ENCODE measurements at regions not wholly inside any gene's neighbourhood (a gene's known extent, or its start where the extent isn't known, plus 50 kb on each side); places are given as distances from the start of the nearest gene placed in this dataset.
A peak's percentile ranks its signal among the peaks of the same experiment; 100 is the strongest.

GRCh38 chr3:160132226-160132625 lies 93.0 kb upstream of the C3orf80 start:
- DNase-seq = no peak

GRCh38 chr3:160133757-160134156 lies 91.5 kb upstream of the C3orf80 start:
- DNase-seq = no peak

- no peak for DNase-seq
These were observed 90.8 kb upstream of the C3orf80 start for GRCh38 chr3:160134454-160134853.

DNA sequence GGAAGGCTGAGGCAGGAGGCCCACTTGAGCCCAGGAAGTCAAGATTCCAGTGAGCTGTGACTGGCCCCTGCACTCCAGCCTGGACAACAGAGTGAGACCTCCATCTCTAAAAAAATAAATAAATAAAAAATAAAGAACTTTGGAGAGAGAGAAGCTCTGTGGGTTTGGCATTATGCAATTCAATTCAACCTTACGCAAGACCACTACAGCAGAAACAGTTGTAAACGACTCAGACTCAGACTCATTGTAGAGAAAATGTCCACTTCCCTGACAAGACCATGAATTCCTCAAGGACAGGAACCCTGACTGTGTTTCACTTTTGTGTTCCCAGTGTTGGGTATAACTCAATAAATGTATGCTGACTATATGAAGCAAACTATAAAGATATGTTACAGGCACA lies 90.3 kb upstream of the C3orf80 start:
- no peak for DNase-seq

DNA sequence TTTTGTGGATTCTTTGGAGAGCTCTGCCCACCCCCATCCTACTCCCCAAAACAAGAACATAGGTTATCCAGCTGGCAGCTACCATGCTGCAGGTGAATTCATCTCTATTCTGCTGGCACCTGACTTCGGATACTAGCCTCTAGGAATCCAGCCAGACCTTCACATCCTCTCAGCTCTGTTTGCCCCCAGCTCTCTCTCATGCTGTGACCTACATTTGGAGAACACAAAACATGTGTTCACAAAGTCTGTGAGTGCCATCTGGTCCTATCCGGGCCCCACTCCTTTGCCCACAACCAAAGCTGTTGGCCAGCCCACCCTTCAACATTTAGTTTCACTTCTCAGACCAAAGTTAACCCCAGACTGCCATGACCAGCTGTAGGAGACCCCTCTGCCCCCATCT lies 89.4 kb upstream of the C3orf80 start:
- no peak for DNase-seq

GRCh38 chr3:160136421-160136820 lies 88.8 kb upstream of the C3orf80 start:
- no peak for DNase-seq

DNA sequence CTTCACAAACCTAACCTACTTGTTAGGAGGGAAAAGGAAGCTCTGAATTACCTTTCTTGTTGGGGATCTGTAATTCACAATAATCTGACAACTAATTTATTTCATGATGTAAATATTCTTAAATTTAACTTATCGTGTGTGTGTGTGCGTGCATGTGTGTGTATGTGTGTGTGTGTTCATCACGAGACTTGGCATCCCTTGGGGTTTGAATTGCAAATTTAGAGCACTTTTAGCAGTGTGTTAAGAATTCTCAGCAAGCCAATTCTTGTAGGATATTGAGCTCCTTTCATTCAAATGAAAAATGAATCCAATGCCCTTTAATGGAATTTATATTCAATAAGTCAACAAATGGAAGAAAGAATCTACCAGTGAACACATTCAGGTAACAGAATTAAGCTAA lies 85.9 kb upstream of the C3orf80 start:
- DNase-seq = no peak

DNA sequence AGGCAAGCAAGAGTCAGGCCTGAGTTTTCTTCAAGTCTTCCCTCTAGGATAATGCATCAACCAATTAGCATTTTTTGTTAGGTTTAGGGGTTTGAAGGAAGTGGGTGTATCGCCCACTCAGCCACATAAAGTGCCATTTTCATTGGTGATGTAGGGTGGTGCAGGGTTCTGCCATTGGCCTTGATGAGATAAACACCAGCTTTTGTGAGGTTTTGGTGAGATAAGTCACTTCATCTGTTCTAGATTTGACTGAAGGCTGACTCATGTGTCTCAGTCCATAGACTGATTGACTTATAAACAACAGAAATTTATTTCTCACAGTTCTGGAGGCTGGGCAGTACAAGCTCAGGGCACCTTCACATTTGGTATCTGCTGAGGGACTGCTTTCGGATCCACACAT lies 84.5 kb upstream of the C3orf80 start:
- peak; percentile 77 for DNase-seq

DNA sequence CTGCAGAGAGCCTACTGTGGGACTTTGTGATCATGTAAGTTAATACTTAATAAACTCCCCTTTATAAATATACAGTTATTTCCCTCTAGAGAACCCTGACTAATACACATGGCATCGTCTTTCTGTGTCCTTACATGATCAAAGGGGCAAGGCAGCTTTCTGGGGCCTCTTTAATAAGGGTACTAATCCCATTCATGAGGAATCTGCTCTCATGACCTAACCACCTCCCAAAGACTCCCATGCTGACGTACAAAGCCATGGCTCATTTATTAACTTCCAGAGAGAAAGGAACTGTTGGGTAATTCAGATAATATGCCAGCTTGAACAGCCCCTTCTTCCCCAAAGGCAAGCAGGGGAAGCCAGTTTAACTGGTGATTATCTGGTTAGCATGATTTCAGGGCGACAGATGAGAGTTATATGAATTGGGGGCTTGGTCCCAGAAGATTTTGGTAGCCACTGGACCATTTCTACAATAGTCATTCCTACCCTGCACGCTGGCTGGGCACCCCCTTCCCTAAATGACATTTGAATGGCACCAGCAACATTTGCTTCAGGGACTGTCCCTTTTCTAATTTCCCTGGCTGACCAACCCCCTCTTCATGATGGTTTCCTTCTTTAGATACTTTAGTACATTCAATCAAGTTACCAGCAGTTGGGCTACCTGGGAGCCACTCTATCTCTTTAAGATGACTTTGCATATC lies 83.6 kb upstream of the C3orf80 start:
- no peak for DNase-seq

DNA sequence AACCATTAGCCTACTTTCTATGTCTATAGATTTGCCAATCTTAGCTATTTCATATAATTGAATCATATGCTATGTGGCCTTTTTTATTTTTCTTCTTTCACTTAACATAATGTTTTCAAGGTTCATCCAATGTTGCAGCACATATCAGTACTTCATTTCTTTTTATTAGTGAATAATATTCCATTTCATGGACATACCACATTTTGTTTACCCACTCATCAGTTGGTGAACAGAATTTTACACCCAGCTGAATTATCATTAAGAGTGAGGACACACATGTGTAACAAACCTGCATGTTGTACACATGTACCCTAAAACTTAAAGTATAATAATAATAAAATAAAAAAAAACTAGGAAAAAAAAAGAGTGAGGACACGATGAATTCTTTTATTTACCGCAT lies 81.7 kb upstream of the C3orf80 start:
- no peak for DNase-seq

GRCh38 chr3:160150066-160150465 lies 75.2 kb upstream of the C3orf80 start:
- DNase-seq = no peak

GRCh38 chr3:160150525-160150924 lies 74.7 kb upstream of the C3orf80 start:
- no peak for DNase-seq

DNA sequence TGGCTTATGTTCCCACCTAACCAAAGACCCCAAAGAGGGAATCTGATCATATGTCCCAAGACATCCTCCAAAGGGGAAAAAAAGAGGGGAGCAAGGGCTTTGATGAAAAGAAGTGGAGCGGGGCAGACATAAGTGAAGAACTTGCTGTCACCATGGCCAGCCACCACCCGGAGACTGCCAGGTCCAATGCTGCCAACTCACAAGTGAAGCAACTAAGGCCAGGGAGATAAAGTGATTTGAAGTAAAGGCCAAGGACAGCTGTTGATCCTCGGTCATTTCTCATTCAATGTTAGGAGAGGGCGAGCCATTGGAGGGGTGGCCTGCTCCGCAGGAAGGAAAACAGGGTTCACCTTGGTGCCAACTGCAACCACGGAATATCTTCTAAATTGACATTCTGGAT lies 72.6 kb upstream of the C3orf80 start:
- no peak for DNase-seq

DNA sequence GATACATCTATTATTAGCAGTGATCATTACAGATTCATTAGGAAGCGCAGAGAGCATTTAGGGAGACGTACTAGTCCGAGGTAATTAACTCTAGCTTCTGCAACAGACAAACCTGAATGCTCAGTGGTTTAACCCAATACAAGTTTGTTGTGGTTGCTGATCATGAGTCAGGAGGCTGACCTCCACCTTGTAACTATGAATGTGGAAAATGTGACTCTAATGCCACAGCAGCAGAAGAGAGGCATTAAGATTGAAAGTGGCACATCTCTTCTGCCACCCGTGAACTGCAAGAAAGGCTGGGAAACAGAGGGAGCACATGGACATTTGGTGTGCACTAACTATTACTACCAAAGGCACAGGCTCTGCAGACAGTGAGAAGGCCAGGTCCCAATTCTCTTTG lies 71.2 kb upstream of the C3orf80 start:
- peak; percentile 40 for DNase-seq

- DNase-seq = no peak
These were observed 70.6 kb upstream of the C3orf80 start for GRCh38 chr3:160154596-160154995.

GRCh38 chr3:160157321-160157720 lies 67.9 kb upstream of the C3orf80 start:
- no peak for DNase-seq

GRCh38 chr3:160159341-160159740 lies 65.9 kb upstream of the C3orf80 start:
- no peak for DNase-seq

GRCh38 chr3:160159806-160160205 lies 65.4 kb upstream of the C3orf80 start:
- DNase-seq = no peak

- no peak for DNase-seq
These were observed 63.3 kb upstream of the C3orf80 start for GRCh38 chr3:160161921-160162320.

GRCh38 chr3:160162440-160162839 lies 62.8 kb upstream of the C3orf80 start:
- no peak for DNase-seq

- DNase-seq = no peak
These were observed 61.9 kb upstream of the C3orf80 start for GRCh38 chr3:160163229-160163878.

DNA sequence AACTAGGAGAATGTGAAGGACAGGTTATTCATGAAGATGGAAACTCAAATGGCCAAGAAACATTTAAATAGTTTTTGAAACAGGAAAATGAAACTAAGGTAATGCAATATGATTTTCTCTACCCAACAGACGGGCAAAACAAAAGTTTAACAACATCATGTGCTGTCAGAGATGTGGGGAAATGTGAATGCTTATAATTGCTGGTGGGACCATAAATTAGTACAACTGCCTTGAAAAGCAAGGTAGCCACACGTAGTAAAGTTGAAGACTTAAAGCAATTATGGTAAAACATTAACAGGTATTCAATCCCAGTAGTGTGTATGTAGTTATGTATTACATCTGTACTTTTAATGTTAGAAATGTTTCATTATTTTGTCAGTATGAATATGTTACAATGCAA lies 57.0 kb upstream of the C3orf80 start:
- DNase-seq = no peak

DNA sequence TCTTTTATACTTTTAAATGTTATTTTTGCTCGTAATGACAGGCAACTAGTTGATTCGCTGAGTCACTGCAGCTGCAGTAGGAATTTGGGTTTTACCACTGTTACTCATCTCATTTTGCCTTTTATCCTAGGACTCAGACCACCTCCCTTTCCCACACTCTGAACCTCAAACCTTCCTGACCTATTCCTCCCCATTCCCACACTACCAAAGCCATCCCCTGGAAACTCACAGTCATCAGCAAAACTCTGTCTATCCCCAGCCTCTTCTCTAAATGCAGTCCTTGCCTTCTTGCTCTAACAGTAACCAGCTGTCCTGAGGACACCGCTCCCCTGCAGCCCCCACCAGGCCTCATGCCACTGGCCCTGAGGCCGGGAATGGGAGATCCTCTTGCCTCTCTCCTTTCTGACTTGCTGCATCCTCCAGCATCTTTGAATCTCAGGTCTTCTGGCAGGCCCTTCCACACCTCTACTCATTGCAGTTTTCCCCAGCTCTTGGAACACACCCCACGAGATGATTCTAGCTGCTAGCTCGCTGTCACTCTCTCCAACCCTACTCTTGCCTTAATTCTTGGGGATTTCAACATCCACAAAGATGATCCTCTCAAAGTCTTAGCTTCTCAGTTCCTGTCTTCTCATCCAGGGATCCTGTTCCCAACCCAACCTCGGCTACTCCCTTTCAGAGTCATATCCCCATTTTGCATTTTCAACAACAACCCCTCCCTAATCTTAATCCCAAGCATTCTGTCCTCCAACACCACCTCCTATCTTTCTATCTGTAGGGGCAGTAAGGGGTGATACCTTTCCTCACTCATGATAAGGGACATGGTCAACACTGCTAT lies 55.9 kb upstream of the C3orf80 start:
- no peak for DNase-seq

Data from activated CD4-positive, alpha-beta T cell treated with anti-CD3 and anti-CD28 coated beads, Interleukin-10, Interleukin-2, amounts not matched to agents 100 ng/mL and 50 ng/mL, durations not matched to agents 16 hours and 8 hours (primary cell).